SK-N-SH (cell line): ENCODE measurements at regions not wholly inside any gene's neighbourhood (a gene's known extent, or its start where the extent isn't known, plus 50 kb on each side); places are given as distances from the start of the nearest gene placed in this dataset.
"Not testable (repeated sequence)": the region's sequence is repeated elsewhere in the genome, so short reads cannot be mapped to it uniquely, and the experiment has no call there.

Experiments used
- GABPA ChIP-seq: IDR thresholded peaks from 2 replicates; pipeline ENCODE4 v1.4.0; 2012; ENCODE audit warnings: low read depth, mild to moderate bottlenecking
- RFX5 ChIP-seq: IDR thresholded peaks from 2 replicates; pipeline ENCODE4 v1.6.1; 2012; ENCODE audit warnings: mild to moderate bottlenecking, improper control_type of control experiment, low read length
- TF ChIP-seq, protein P1 (sequence below): fragments of 200-600 bp; sonication (generic); IDR thresholded peaks from 2 replicates; pipeline ENCODE4 v1.6.1; 2017; ENCODE audit warnings: antibody characterized with exemption, mild to moderate bottlenecking, moderate library complexity

DNA sequence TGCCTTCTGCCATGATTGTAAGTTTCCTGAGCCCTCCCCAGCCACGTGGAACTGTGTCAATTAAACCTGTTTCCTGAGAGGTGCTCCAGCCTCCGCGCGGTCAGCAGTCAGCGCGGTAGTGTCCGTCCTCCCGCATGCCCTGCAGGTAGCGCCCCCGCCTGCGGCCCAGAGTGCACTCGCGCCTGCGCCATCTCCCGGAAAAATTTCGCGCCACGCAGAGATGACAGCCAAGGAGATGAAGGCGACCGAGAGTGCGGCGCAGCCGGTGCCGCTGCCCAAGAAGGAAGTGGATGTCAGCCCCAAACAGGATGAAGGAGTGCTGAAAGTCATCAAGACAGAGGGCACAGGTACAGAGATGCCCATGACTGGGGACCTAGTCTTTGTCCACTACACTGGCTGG lies 201.1 kb downstream of the SPATA31A6 start:
- TF ChIP-seq, protein P1, sequence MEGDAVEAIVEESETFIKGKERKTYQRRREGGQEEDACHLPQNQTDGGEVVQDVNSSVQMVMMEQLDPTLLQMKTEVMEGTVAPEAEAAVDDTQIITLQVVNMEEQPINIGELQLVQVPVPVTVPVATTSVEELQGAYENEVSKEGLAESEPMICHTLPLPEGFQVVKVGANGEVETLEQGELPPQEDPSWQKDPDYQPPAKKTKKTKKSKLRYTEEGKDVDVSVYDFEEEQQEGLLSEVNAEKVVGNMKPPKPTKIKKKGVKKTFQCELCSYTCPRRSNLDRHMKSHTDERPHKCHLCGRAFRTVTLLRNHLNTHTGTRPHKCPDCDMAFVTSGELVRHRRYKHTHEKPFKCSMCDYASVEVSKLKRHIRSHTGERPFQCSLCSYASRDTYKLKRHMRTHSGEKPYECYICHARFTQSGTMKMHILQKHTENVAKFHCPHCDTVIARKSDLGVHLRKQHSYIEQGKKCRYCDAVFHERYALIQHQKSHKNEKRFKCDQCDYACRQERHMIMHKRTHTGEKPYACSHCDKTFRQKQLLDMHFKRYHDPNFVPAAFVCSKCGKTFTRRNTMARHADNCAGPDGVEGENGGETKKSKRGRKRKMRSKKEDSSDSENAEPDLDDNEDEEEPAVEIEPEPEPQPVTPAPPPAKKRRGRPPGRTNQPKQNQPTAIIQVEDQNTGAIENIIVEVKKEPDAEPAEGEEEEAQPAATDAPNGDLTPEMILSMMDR: not testable (repeated sequence)
- TF ChIP-seq GABPA, RFX5: not testable (repeated sequence)
